Testis (tissue), 2 donors: ENCODE measurements at regions not wholly inside any gene's neighbourhood (a gene's known extent, or its start where the extent isn't known, plus 50 kb on each side); places are given as distances from the start of the nearest gene placed in this dataset.

Experiments
- POLR2A ChIP-seq: fragments of 450-650 bp; IDR thresholded peaks from one replicate; pipeline ENCODE4 v1.6.1; 2017; ENCODE audit warnings: antibody characterized with exemption, mild to moderate bottlenecking, moderate library complexity
- TF ChIP-seq, protein P1 (sequence below), 3 experiments: fragments of 450-650 bp in 2 of 3; fragments of 200-600 bp in 1 of 3; sonication (generic) in 1 of 3; IDR thresholded peaks; one replicate each; pipeline ENCODE4 v1.5.1; 2016 to 2019; ENCODE audit warnings: antibody characterized with exemption in 3 of 3, mild to moderate bottlenecking in 2 of 3, moderate library complexity in 1 of 3

DNA sequence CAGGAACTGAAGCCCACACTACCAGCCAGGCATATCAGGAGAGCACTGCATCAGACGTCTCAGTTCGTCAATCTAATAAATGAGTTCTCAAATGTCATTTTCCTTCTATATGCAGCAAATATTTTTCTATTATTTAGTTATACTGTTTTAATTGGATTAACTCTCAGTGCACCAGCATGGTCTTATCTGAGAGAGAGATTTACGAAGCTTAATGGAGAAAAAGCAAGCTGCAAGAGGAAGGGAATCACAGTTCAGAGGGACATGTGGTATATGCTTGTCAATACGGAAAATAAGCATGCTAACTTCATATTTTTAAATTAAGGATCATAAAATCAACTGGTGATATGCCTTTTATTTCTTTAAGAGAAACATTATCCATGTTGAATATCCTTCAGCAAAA lies 213.1 kb upstream of the NECTIN3 start:
- TF ChIP-seq, protein P1, sequence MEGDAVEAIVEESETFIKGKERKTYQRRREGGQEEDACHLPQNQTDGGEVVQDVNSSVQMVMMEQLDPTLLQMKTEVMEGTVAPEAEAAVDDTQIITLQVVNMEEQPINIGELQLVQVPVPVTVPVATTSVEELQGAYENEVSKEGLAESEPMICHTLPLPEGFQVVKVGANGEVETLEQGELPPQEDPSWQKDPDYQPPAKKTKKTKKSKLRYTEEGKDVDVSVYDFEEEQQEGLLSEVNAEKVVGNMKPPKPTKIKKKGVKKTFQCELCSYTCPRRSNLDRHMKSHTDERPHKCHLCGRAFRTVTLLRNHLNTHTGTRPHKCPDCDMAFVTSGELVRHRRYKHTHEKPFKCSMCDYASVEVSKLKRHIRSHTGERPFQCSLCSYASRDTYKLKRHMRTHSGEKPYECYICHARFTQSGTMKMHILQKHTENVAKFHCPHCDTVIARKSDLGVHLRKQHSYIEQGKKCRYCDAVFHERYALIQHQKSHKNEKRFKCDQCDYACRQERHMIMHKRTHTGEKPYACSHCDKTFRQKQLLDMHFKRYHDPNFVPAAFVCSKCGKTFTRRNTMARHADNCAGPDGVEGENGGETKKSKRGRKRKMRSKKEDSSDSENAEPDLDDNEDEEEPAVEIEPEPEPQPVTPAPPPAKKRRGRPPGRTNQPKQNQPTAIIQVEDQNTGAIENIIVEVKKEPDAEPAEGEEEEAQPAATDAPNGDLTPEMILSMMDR (IDR thresholded peaks at IDR 0.05): no peak
- TF ChIP-seq POLR2A: no peak
